H1 (cell line): ENCODE measurements at regions not wholly inside any gene's neighbourhood (a gene's known extent, or its start where the extent isn't known, plus 50 kb on each side); places are given as distances from the start of the nearest gene placed in this dataset.

Experiments used
- CTCF ChIP-seq, 3 experiments: IDR thresholded peaks; 1 replicate in 2 of 3; 2 replicates in 1 of 3; pipeline versions ENCODE4 v1.5.1 to v1.6.1; 2011; ENCODE audit warnings: low read length in 3 of 3, mild to moderate bottlenecking in 3 of 3, inconsistent platforms in 2 of 3, low read depth in 1 of 3, moderate library complexity in 1 of 3; ENCODE audit not compliant: insufficient read depth in 1 of 3; ENCODE audit errors: control extremely low read depth in 1 of 3
- GTF2F1 ChIP-seq: IDR thresholded peaks from 2 replicates; pipeline ENCODE4 v1.6.1; 2012; ENCODE audit warnings: low read depth, low read length, improper control_type of control experiment, borderline replicate concordance
- POLR2A ChIP-seq, 2 experiments: IDR thresholded peaks; 1 replicate in 1 of 2; 2 replicates in 1 of 2; pipeline ENCODE4 v1.6.1; 2011; ENCODE audit warnings: low read depth in 2 of 2, low read length in 2 of 2, mild to moderate bottlenecking in 2 of 2; ENCODE audit errors: control extremely low read depth in 1 of 2
- SIN3A ChIP-seq, 2 experiments: IDR thresholded peaks in 1 of 2; conservative IDR thresholded peaks in 1 of 2; 2 replicates each; pipeline ENCODE4 v1.6.1; 2011 to 2012; ENCODE audit warnings: low read length in 2 of 2, improper control_type of control experiment in 1 of 2, low read depth in 1 of 2, mild to moderate bottlenecking in 1 of 2

DNA sequence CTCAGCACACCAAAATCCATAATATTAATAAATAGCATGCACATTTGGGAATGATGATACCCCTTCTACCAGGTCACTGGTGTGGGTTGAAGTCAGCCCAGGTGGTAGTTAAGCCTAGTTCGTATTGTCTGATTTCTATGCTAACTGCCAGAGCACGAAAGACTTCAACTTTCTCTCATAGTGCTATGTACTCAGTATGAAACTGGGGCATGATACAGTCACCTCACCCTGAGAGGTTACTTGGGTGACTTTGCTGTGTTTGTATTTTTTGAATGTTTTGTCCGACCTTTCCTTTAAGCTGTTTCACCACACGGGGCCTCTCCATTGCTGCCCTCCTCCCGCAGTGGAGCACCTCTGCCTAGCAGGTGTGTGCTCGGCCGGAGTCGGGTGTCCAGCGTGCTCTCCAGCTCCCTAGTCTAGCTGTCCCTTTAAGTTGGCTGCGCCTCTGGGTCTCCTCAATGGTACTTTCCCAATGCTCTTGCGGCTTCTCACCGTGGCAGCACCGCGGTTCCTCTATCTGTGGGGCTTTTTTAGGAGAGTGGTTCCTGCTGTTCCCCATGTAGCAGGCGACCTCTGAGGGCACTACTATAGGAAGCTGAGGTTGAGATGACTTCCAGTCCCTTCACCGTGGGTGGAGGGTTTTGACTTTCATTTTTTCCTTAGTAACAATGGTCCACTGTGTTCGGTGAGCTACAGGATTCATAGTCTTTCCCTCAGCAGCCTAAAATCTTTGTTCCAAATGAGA lies 524.0 kb upstream of the PFKP start:
- TF ChIP-seq CTCF (IDR thresholded peaks at IDR 0.05; ENCODE audit: control extremely low read depth in 1 of 3, insufficient read depth in 1 of 3, low read depth in 1 of 3, low read length in 3 of 3) (no peak), SIN3A (conservative IDR thresholded peaks at IDR 0.05 in 1 of 2, IDR thresholded peaks at IDR 0.05 in 1 of 2; ENCODE audit: low read depth in 1 of 2, low read length in 2 of 2) (no peak), GTF2F1 (no peak), POLR2A (IDR thresholded peaks at IDR 0.05; ENCODE audit: control extremely low read depth in 1 of 2, low read depth in 2 of 2, low read length in 2 of 2) (no peak)
